SK-N-SH (cell line): ENCODE measurements at regions not wholly inside any gene's neighbourhood (a gene's known extent, or its start where the extent isn't known, plus 50 kb on each side); places are given as distances from the start of the nearest gene placed in this dataset.

Source experiments
- CTCF ChIA-PET: fragments of 300-600, 350-600 bp; formaldehyde crosslinking; extraction: SDS; loops from one replicate; lab custom pipeline; 2021; lab: Yijun Ruan, JAX
- POLR2A ChIA-PET: fragments of 350-600 bp; sonication (Branson Sonifier 250); formaldehyde crosslinking; extraction: SDS; loops from one replicate; lab custom pipeline; 2020; ENCODE audit warnings: antibody characterized with exemption, inconsistent platforms; lab: Yijun Ruan, JAX
- DNase-seq: peaks from one replicate; pipeline ENCODE4 v3.0.0; 2012
- H2AFZ ChIP-seq: fragments of 200-600 bp; sonication (generic); 2 replicates; pipeline ENCODE4 v1.8.1; 2016; ENCODE audit warnings: antibody characterized with exemption, mild to moderate bottlenecking, low read depth
- H3F3A ChIP-seq: fragments of 200-600 bp; sonication (generic); replicated peaks from 2 replicates; pipeline ENCODE3; 2016; ENCODE audit warnings: antibody characterized with exemption, mild to moderate bottlenecking; ENCODE audit not compliant: insufficient read depth
- H3K27ac ChIP-seq, 2 experiments: fragments of 200-500 bp in 1 of 2; fragments of 200-600 bp in 1 of 2; sonication (Bioruptor generic) in 1 of 2; sonication (generic), shearing (Covaris generic) in 1 of 2; 2 replicates each; pipeline versions ENCODE4 v1.5.1 to v1.6.1; 2014 to 2016; ENCODE audit warnings: low read depth in 2 of 2, inconsistent platforms in 1 of 2, low read length in 1 of 2, mild to moderate bottlenecking in 1 of 2, mixed read lengths in 1 of 2
- H3K27me3 ChIP-seq: fragments of 200-600 bp; sonication (generic), shearing (Covaris generic); 2 replicates; pipeline ENCODE4 v1.6.1; 2016; ENCODE audit warnings: mixed run types; ENCODE audit not compliant: insufficient read depth
- H3K36me3 ChIP-seq, 2 experiments: fragments of 200-500 bp in 1 of 2; fragments of 200-600 bp in 1 of 2; sonication (Bioruptor generic) in 1 of 2; sonication (generic) in 1 of 2; replicated peaks in 1 of 2; 2 replicates each; pipeline versions ENCODE3 to v1.5.1; 2014 to 2016; ENCODE audit warnings: low read length in 1 of 2, mild to moderate bottlenecking in 1 of 2; ENCODE audit not compliant: insufficient read depth in 2 of 2, control insufficient read depth in 1 of 2
- H3K4me1 ChIP-seq, 2 experiments: fragments of 200-500 bp in 1 of 2; fragments of 200-600 bp in 1 of 2; sonication (Bioruptor generic) in 1 of 2; sonication (generic), shearing (Covaris generic) in 1 of 2; 2 replicates each; pipeline versions ENCODE4 v1.5.1 to v1.6.1; 2014 to 2016; ENCODE audit warnings: low read depth in 1 of 2, low read length in 1 of 2, mixed run types in 1 of 2; ENCODE audit not compliant: insufficient read depth in 2 of 2, control insufficient read depth in 1 of 2
- H3K4me2 ChIP-seq: fragments of 200-600 bp; sonication (generic), shearing (Covaris generic); 2 replicates; pipeline ENCODE4 v1.6.1; 2017; ENCODE audit warnings: mixed run types
- H3K4me3 ChIP-seq, 2 experiments: fragments of 200-500 bp in 1 of 2; fragments of 200-600 bp in 1 of 2; sonication (Bioruptor generic) in 1 of 2; sonication (generic), shearing (Covaris generic) in 1 of 2; 2 replicates each; pipeline versions ENCODE4 v1.5.1 to v1.8.1; 2014 to 2016; ENCODE audit warnings: low read depth in 2 of 2, inconsistent platforms in 1 of 2, low read length in 1 of 2, mild to moderate bottlenecking in 1 of 2, mixed read lengths in 1 of 2, moderate library complexity in 1 of 2
- H3K79me2 ChIP-seq: fragments of 200-600 bp; sonication (generic); 2 replicates; pipeline ENCODE4 v1.8.1; 2017; ENCODE audit warnings: mild to moderate bottlenecking; ENCODE audit not compliant: insufficient read depth
- H3K9ac ChIP-seq: fragments of 200-600 bp; sonication (generic); 2 replicates; pipeline ENCODE4 v1.6.1; 2017; ENCODE audit warnings: mixed run types
- H3K9me2 ChIP-seq: fragments of 200-600 bp; sonication (generic); 2 replicates; pipeline ENCODE4 v1.6.1; 2017; ENCODE audit warnings: mixed run types
- H3K9me3 ChIP-seq: fragments of 200-600 bp; sonication (generic); 2 replicates; pipeline ENCODE4 v1.6.1; 2017; ENCODE audit warnings: mixed run types, mild to moderate bottlenecking, moderate library complexity
- H4K20me1 ChIP-seq: fragments of 200-600 bp; sonication (generic); 2 replicates; pipeline ENCODE4 v1.6.1; 2017; ENCODE audit warnings: mild to moderate bottlenecking, mixed run types; ENCODE audit not compliant: insufficient read depth
- CHD2 ChIP-seq: fragments of 150-350 bp; IDR thresholded peaks from 2 replicates; pipeline ENCODE4 v1.6.1; 2018; ENCODE audit warnings: low read length; ENCODE audit not compliant: partially characterized antibody
- CTCF ChIP-seq: fragments of 200-600 bp; sonication (generic); IDR thresholded peaks from 2 replicates; pipeline ENCODE4 v1.6.1; 2017; ENCODE audit warnings: antibody characterized with exemption, mild to moderate bottlenecking, moderate library complexity
- ELF1 ChIP-seq: IDR thresholded peaks from 2 replicates; pipeline ENCODE4 v1.4.0; 2012
- FOSL2 ChIP-seq: IDR thresholded peaks from 2 replicates; pipeline ENCODE4 v1.4.0; 2012; ENCODE audit warnings: low read depth, mild to moderate bottlenecking, moderate library complexity, borderline replicate concordance
- JUND ChIP-seq: IDR thresholded peaks from 2 replicates; pipeline ENCODE4 v1.4.0; 2012
- MAX ChIP-seq: IDR thresholded peaks from 2 replicates; pipeline ENCODE4 v1.4.0; 2012; ENCODE audit warnings: low read depth
- MEF2A ChIP-seq: IDR thresholded peaks from 2 replicates; pipeline ENCODE4 v1.4.0; 2012; ENCODE audit warnings: low read depth, borderline replicate concordance
- NFIC ChIP-seq: IDR thresholded peaks from 2 replicates; pipeline ENCODE4 v1.4.0; 2012; ENCODE audit warnings: borderline replicate concordance
- PBX3 ChIP-seq: IDR thresholded peaks from 2 replicates; pipeline ENCODE4; 2012
- POLR2AphosphoS5 ChIP-seq: IDR thresholded peaks from 2 replicates; pipeline ENCODE4 v1.6.1; 2012; ENCODE audit warnings: low read depth, low read length
- RAD21 ChIP-seq: IDR thresholded peaks from 2 replicates; pipeline ENCODE4 v1.6.1; 2012; ENCODE audit warnings: mild to moderate bottlenecking, low read length
- RFX5 ChIP-seq: IDR thresholded peaks from 2 replicates; pipeline ENCODE4 v1.6.1; 2012; ENCODE audit warnings: mild to moderate bottlenecking, improper control_type of control experiment, low read length
- RXRA ChIP-seq: IDR thresholded peaks from 2 replicates; pipeline ENCODE4 v1.4.0; 2012; ENCODE audit warnings: low read depth, mild to moderate bottlenecking, borderline replicate concordance
- TCF12 ChIP-seq: IDR thresholded peaks from 2 replicates; pipeline ENCODE4 v1.4.0; 2012
- TEAD4 ChIP-seq: IDR thresholded peaks from 2 replicates; pipeline ENCODE4 v1.4.0; 2012; ENCODE audit warnings: mild to moderate bottlenecking, borderline replicate concordance; ENCODE audit not compliant: insufficient read depth
- USF1 ChIP-seq: IDR thresholded peaks from 2 replicates; pipeline ENCODE4 v1.4.0; 2012; ENCODE audit warnings: low read depth, borderline replicate concordance
- ZBTB33 ChIP-seq: IDR thresholded peaks from 2 replicates; pipeline ENCODE4 v1.4.0; 2012; ENCODE audit warnings: low read depth, borderline replicate concordance
- WGBS: methylation state at CpG from one replicate; pipeline ENCODE4 v1.1.6; 2017; ENCODE audit warnings: low lambda C conversion rate; 5-methylcytosine and 5-hydroxymethylcytosine counted together

- no peaks in the 10 kb centered on the region for H4K20me1 ChIP-seq
- no peak overlapping the region for H2AFZ ChIP-seq
- POLR2A ChIA-PET, result no interaction called here
- no peak overlapping the region for H3K4me3 ChIP-seq
- H3K27me3 ChIP-seq, result no peaks in the 10 kb centered on the region
- H3K27ac ChIP-seq, result no peak overlapping the region
- no peaks in the 10 kb centered on the region for H3K36me3 ChIP-seq
- DNase-seq, result no peak
- TF ChIP-seq MEF2A (no peak), ZBTB33 (no peak), FOSL2 (no peak), RXRA (no peak), POLR2AphosphoS5 (no peak), CTCF (no peak), PBX3 (no peak), USF1 (no peak), RAD21 (no peak), RFX5 (no peak), ELF1 (no peak), TCF12 (no peak)
- TF ChIP-seq, all 33 proteins: peak for 0
- no peaks in the 10 kb centered on the region; a peak in 1 of 4 replicates for H3K4me1 ChIP-seq
- H3K9me3 ChIP-seq, result no peaks in the 10 kb centered on the region
- H3F3A ChIP-seq, result no peaks in the 10 kb centered on the region
- CTCF ChIA-PET, result no interaction called here
- H3K9ac ChIP-seq, result no peak overlapping the region
- H3K4me2 ChIP-seq, result no peak overlapping the region
- H3K79me2 ChIP-seq, result no peaks in the 10 kb centered on the region
- WGBS, result 61% methylated on average over 8 of the region's 9 CpGs
- no peaks in the 10 kb centered on the region for H3K9me2 ChIP-seq
These were observed 80.2 kb upstream of the CPHXL start for GRCh38 chr16:75806487-75806886.

- H3K36me3 ChIP-seq, result no peaks in the 10 kb centered on the region
- H3K9me3 ChIP-seq, result no peaks in the 10 kb centered on the region
- H3K9me2 ChIP-seq, result no peaks in the 10 kb centered on the region
- no peaks in the 10 kb centered on the region for H4K20me1 ChIP-seq
- no peak overlapping the region for H3K9ac ChIP-seq
- H3K79me2 ChIP-seq, result no peaks in the 10 kb centered on the region
- H3K4me2 ChIP-seq, result no peak overlapping the region
- no peak overlapping the region for H3K27ac ChIP-seq
- ChIA-PET CTCF (interaction anchor here (1.0 kb wide), 1 partner anchor 469 kb away, joined by 3 read pairs; no protein-coding TSS in a partner anchor), POLR2A (no interaction called here)
- H3K4me1 ChIP-seq, result no peaks in the 10 kb centered on the region; a peak in 1 of 4 replicates
- 35% methylated on average over 3 of the region's 3 CpGs for WGBS
- no peak for DNase-seq
- H2AFZ ChIP-seq, result no peak overlapping the region
- H3K4me3 ChIP-seq, result no peak overlapping the region
- no peaks in the 10 kb centered on the region for H3F3A ChIP-seq
- no peaks in the 10 kb centered on the region for H3K27me3 ChIP-seq
- TF ChIP-seq MAX (no peak), CHD2 (no peak), TCF12 (no peak), JUND (no peak), RFX5 (no peak), TEAD4 (no peak), NFIC (no peak), ZBTB33 (no peak), USF1 (no peak)
These were observed 84.1 kb upstream of the CPHXL start for GRCh38 chr16:75810342-75810741.
